Effector memory CD4-positive, alpha-beta T cell (primary cell): ENCODE measurements at regions not wholly inside any gene's neighbourhood (a gene's known extent, or its start where the extent isn't known, plus 50 kb on each side); places are given as distances from the start of the nearest gene placed in this dataset.
"Not testable (repeated sequence)": the region's sequence is repeated elsewhere in the genome, so short reads cannot be mapped to it uniquely, and the experiment has no call there.

Source experiments
- DNase-seq, 3 donors: peaks; one replicate each; pipeline ENCODE4 v3.0.0-alpha.2; 2020
- H3K27ac ChIP-seq: 2 replicates; pipeline ENCODE4 v1.7.0; 2013; ENCODE audit warnings: mild to moderate bottlenecking, low read length, moderate library complexity; ENCODE audit not compliant: insufficient read depth, poor library complexity, severe bottlenecking
- H3K27me3 ChIP-seq: replicated peaks from 2 replicates; pipeline ENCODE4 v1.7.0; 2013; ENCODE audit warnings: mild to moderate bottlenecking, low read length; ENCODE audit not compliant: insufficient read depth, control insufficient read depth, poor library complexity, severe bottlenecking
- H3K36me3 ChIP-seq: 2 replicates; pipeline ENCODE4 v1.7.0; 2013; ENCODE audit warnings: mild to moderate bottlenecking, low read length, moderate library complexity; ENCODE audit not compliant: control insufficient read depth, insufficient read depth
- H3K4me1 ChIP-seq: 2 replicates; pipeline ENCODE4 v1.7.0; 2013; ENCODE audit warnings: low read length, mild to moderate bottlenecking; ENCODE audit not compliant: control insufficient read depth, insufficient read depth, poor library complexity, severe bottlenecking
- H3K4me3 ChIP-seq: 2 replicates; pipeline ENCODE4 v1.7.0; 2013; ENCODE audit warnings: low read length, low read depth, mild to moderate bottlenecking; ENCODE audit not compliant: insufficient read depth, poor library complexity, severe bottlenecking
- H3K9me3 ChIP-seq: 2 replicates; pipeline ENCODE4 v1.7.0; 2013; ENCODE audit warnings: mild to moderate bottlenecking, low read length, moderate library complexity; ENCODE audit not compliant: control insufficient read depth

DNA sequence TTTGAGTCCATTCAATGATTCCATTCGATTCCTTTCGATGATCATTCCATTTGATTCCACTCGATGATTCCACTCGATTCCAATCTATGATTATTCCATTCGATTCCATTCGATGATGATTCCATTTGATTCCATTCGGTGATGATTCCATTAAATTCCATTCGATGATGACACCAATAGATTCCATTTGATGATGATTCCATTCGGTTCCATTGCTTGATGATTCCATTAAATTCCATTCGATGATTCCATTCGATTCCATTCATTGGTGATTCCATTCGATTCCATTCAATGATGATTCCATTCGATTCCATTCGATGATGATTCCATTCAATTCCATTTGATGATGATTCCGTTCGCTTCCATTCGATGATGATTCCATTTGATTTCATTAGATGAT lies 1104.1 kb downstream of the RPIA start:
- H3K4me1 ChIP-seq, H3K27ac ChIP-seq, H3K27me3 ChIP-seq, H3K9me3 ChIP-seq, H3K4me3 ChIP-seq, DNase-seq, H3K36me3 ChIP-seq: not testable (repeated sequence)

DNA sequence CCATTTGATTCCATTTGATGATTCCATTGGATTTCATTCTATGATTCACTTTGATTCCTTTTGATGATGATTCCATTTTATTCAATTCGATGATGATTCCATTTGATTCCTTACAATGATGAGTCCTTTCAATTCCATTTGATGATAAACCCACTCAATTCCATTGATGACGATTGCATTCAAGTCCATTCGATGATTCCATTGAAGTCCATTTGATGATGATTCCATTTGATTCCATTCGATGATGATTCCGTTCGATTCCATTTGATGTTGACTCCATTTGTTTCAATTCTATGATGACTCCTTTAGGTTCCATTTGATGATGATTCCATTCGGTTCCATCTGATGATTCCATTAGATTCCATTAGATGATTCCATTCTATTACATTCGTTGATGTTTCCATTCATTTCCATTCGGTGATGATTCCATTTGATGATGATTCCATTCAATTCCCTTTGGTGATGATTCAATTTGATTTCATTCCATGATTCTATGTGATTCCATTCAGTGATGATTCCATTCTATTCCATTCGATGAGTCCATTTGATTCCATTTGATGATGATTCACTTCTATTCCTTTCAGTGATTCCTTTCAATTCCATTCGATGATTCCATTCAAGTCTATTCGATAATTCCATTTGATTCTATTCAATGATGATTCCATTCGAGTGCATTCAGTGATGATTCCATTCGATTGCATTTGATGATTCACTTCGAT lies 1106.0 kb downstream of the RPIA start:
- Histone ChIP-seq H3K27me3 (no peaks in the 10 kb centered on the region), H3K27ac (no peak overlapping the region), H3K36me3 (no peaks in the 10 kb centered on the region), H3K4me3 (no peak overlapping the region), H3K4me1 (no peaks in the 10 kb centered on the region), H3K9me3 (peaks cover 5% of the 10 kb centered on the region)
- no peak for DNase-seq

DNA sequence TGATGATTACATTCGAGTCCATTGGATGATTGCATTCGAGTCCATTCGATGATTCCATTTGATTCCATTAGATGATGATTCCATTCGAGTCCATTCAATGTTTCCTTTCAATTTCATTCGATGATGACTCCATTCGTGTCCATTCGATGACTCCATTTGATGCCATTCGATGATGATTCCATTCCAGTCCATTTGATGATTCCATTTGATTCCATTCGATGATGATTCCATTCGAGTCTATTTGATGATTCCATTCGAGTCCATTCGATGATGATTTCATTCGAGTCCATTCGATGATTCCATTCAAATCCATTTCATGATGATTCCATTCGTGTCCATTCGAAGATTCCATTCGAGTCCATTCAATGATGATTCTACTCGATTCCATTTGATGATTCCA lies 1109.7 kb downstream of the RPIA start:
- not testable (repeated sequence) for H3K9me3 ChIP-seq, DNase-seq, H3K27ac ChIP-seq, H3K27me3 ChIP-seq, H3K4me1 ChIP-seq, H3K4me3 ChIP-seq, H3K36me3 ChIP-seq

- not testable (repeated sequence) for H3K4me1 ChIP-seq, H3K27ac ChIP-seq, DNase-seq, H3K27me3 ChIP-seq, H3K36me3 ChIP-seq, H3K4me3 ChIP-seq
- H3K9me3 ChIP-seq, result peaks cover 12% of the 10 kb centered on the region
Observed at GRCh38 chr2:89806363-89806762, 1114.9 kb downstream of the RPIA start.

DNA sequence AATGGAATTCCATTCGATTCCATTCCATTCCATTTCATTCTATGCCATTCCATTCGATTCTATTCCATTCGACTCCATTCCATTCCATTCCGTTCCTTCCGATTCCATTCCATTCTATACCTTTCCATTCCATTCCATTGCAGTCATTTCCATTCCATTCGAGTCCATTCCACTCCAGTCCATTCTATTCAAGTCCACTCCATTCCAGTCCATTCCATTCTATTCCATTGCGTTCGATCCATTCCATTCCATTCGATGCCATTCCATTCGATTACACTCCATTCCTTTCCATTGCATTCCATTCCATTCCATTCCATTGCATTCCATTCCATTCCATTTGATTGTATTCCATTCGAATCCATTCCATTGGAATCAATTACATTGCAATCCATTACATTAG lies 1119.8 kb downstream of the RPIA start:
- H3K9me3 ChIP-seq, result peaks cover 24% of the 10 kb centered on the region
- H3K36me3 ChIP-seq, result no peaks in the 10 kb centered on the region
- no peak overlapping the region for H3K27ac ChIP-seq
- no peaks in the 10 kb centered on the region for H3K4me1 ChIP-seq
- H3K4me3 ChIP-seq, result no peak overlapping the region
- DNase-seq, result no peak
- H3K27me3 ChIP-seq, result no peaks in the 10 kb centered on the region

DNA sequence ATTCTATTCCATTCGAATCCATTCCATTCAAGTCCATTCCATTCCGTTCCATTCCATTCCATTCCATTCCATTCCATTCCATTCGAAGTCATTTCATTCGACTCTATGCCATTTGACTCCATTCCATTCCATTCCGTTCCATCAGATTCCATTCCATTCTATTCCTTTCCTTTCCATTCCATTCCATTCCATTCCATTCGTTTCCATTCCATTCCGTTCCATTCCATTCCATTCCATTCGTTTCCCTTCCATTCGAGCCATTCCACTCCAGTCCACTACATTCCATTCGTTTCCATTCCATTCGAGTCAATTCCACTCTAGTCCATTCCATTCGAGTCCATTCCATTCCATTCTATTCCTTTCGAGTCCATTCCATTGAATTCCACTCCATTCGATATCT lies 1120.4 kb downstream of the RPIA start:
- not testable (repeated sequence) for H3K27me3 ChIP-seq, H3K36me3 ChIP-seq, H3K4me1 ChIP-seq, DNase-seq, H3K4me3 ChIP-seq, H3K27ac ChIP-seq
- H3K9me3 ChIP-seq, result peaks cover 24% of the 10 kb centered on the region

GRCh38 chr2:89814359-89814758 lies 1122.9 kb downstream of the RPIA start:
- H3K4me3 ChIP-seq, DNase-seq, H3K36me3 ChIP-seq, H3K27ac ChIP-seq, H3K4me1 ChIP-seq, H3K27me3 ChIP-seq: not testable (repeated sequence)
- peaks cover 24% of the 10 kb centered on the region for H3K9me3 ChIP-seq

DNA sequence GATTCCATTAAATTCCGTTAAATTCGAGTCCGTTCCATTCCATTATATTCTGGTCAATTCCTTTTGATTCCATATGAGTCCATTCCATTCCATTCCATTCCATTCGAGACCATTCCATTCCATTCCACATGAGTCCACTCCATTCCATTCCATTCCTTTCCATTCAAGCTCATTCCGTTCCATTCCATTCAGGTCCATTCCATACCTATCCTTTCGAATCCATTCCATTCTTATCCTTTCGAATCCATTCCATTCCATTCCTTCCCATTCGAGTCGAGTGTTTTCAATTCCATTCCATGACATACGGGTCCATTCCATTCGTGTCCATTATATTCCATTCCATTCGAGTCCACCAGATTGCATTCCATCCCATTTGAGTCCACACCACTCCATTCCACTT lies 1127.4 kb downstream of the RPIA start:
- no peaks in the 10 kb centered on the region for H3K9me3 ChIP-seq
- H3K36me3 ChIP-seq, result no peaks in the 10 kb centered on the region
- H3K27me3 ChIP-seq, result no peaks in the 10 kb centered on the region
- no peak overlapping the region for H3K4me3 ChIP-seq
- H3K27ac ChIP-seq, result no peak overlapping the region
- H3K4me1 ChIP-seq, result no peaks in the 10 kb centered on the region
- DNase-seq, result no peak

- Histone ChIP-seq H3K36me3 (no peaks in the 10 kb centered on the region), H3K4me3 (no peak overlapping the region), H3K4me1 (no peaks in the 10 kb centered on the region), H3K27me3 (no peaks in the 10 kb centered on the region), H3K27ac (no peak overlapping the region), H3K9me3 (no peaks in the 10 kb centered on the region)
- no peak for DNase-seq
Observed at GRCh38 chr2:89819809-89820208, 1128.3 kb downstream of the RPIA start.

- H3K4me3 ChIP-seq, result no peak overlapping the region
- H3K36me3 ChIP-seq, result no peaks in the 10 kb centered on the region
- no peak for DNase-seq
- no peaks in the 10 kb centered on the region for H3K27me3 ChIP-seq
- no peak overlapping the region for H3K27ac ChIP-seq
- H3K9me3 ChIP-seq, result no peaks in the 10 kb centered on the region
- H3K4me1 ChIP-seq, result no peaks in the 10 kb centered on the region
Observed at GRCh38 chr2:89820248-89820647, 1128.8 kb downstream of the RPIA start.
